ENCODE measurements at regions not wholly inside any gene's neighbourhood (a gene's known extent, or its start where the extent isn't known, plus 50 kb on each side); places are given as distances from the start of the nearest gene placed in this dataset.

DNA sequence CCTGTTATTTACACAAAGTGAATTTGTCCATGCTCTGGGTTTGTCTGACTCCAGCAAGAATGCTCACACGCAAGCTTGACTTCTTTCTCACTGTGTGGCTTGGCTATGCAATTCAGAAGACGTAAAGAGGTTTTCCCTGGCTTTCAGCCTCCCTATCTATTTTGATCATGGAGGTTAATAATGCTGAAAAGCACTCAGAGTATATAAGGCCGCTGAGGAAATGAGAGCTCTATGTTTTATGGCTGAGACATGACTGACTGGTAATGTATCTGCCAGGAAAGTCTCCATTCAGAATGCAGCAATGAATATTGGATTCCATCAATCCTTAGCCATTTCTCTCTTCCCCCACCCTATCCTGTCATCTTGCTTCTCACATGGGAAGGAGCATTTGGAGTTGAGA lies 417.3 kb downstream of the DMAC1 start:
- Histone ChIP-seq H3K4me2 (ENCODE audit: low read length) (no peak overlapping the region), H3K36me3 (ENCODE audit: insufficient read depth, low read length) (no peaks in the 10 kb centered on the region), H3K4me3 (ENCODE audit: insufficient read depth, low read depth, low read length) (no peak overlapping the region), H3K9me3 (ENCODE audit: insufficient read depth, low read depth, low read length) (no peaks in the 10 kb centered on the region), H3K27me3 (ENCODE audit: insufficient read depth, low read length) (no peaks in the 10 kb centered on the region), H3K9ac (ENCODE audit: low read length) (no peak overlapping the region), H2AFZ (ENCODE audit: low read depth, low read length) (no peak overlapping the region), H3K27ac (ENCODE audit: low read depth, low read length) (no peak overlapping the region), H3K4me1 (ENCODE audit: insufficient read depth, low read length) (no peaks in the 10 kb centered on the region), H3K79me2 (ENCODE audit: insufficient read depth, low read length) (no peaks in the 10 kb centered on the region), H4K20me1 (ENCODE audit: insufficient read depth, low read length) (no peaks in the 10 kb centered on the region)
- H3K4me3 Mint-ChIP-seq (ENCODE audit: unreplicated experiment): no peak overlapping the region
- H3K27me3 Mint-ChIP-seq (ENCODE audit: low read depth, unreplicated experiment): no peaks in the 10 kb centered on the region
- DNase-seq (ENCODE audit: low read depth) (no peak), FAIRE-seq (no peak)
- TF ChIP-seq EZH2 (IDR thresholded peaks at IDR 0.05; ENCODE audit: insufficient read depth, low read length): no peak
- TF ChIP-seq, protein P1, sequence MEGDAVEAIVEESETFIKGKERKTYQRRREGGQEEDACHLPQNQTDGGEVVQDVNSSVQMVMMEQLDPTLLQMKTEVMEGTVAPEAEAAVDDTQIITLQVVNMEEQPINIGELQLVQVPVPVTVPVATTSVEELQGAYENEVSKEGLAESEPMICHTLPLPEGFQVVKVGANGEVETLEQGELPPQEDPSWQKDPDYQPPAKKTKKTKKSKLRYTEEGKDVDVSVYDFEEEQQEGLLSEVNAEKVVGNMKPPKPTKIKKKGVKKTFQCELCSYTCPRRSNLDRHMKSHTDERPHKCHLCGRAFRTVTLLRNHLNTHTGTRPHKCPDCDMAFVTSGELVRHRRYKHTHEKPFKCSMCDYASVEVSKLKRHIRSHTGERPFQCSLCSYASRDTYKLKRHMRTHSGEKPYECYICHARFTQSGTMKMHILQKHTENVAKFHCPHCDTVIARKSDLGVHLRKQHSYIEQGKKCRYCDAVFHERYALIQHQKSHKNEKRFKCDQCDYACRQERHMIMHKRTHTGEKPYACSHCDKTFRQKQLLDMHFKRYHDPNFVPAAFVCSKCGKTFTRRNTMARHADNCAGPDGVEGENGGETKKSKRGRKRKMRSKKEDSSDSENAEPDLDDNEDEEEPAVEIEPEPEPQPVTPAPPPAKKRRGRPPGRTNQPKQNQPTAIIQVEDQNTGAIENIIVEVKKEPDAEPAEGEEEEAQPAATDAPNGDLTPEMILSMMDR (IDR thresholded peaks at IDR 0.05; ENCODE audit: insufficient read depth, low read depth, low read length): no peak
- H3K9me3 Mint-ChIP-seq (ENCODE audit: unreplicated experiment): peaks cover 2% of the 10 kb centered on the region
- H3K4me1 Mint-ChIP-seq (ENCODE audit: low read depth, unreplicated experiment): no peaks in the 10 kb centered on the region
- H3K27ac Mint-ChIP-seq (ENCODE audit: unreplicated experiment): no peak overlapping the region
- H3K36me3 Mint-ChIP-seq (ENCODE audit: low read depth, unreplicated experiment): no peaks in the 10 kb centered on the region

DNA sequence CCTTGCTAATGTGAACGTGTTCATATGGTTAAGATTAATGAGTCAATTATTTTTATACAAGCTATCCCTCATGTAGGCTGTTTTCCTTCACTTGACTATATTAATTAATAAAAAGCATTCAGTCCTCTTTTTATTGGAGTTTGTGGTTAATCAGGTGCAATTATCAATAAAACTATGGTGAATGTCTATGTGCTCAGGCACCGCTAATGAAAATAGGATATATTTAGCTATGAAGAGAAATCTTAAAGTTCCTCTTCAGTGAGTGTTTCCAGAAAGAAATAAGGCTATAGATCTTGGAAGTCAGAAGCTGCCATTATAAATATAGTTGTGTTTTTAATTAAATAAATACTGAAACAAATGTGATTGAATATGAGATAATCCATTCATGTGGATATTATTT lies 422.1 kb downstream of the DMAC1 start:
- Mint-ChIP-seq H3K36me3 (ENCODE audit: low read depth, unreplicated experiment) (no peaks in the 10 kb centered on the region), H3K9me3 (ENCODE audit: unreplicated experiment) (peaks cover 4% of the 10 kb centered on the region), H3K27ac (ENCODE audit: unreplicated experiment) (no peak overlapping the region), H3K4me1 (ENCODE audit: low read depth, unreplicated experiment) (no peaks in the 10 kb centered on the region), H3K27me3 (ENCODE audit: low read depth, unreplicated experiment) (no peaks in the 10 kb centered on the region), H3K4me3 (ENCODE audit: unreplicated experiment) (no peak overlapping the region)
- H4K20me1 ChIP-seq (ENCODE audit: insufficient read depth, low read length): no peaks in the 10 kb centered on the region
- FAIRE-seq (no peak), DNase-seq (ENCODE audit: low read depth) (no peak)
- H3K36me3 ChIP-seq (ENCODE audit: insufficient read depth, low read length): no peaks in the 10 kb centered on the region
- no peaks in the 10 kb centered on the region for H3K9me3 ChIP-seq (ENCODE audit: insufficient read depth, low read depth, low read length)
- no peaks in the 10 kb centered on the region for H3K4me1 ChIP-seq (ENCODE audit: insufficient read depth, low read length)
- no peak overlapping the region for H2AFZ ChIP-seq (ENCODE audit: low read depth, low read length)
- H3K27me3 ChIP-seq (ENCODE audit: insufficient read depth, low read length): no peaks in the 10 kb centered on the region
- H3K4me2 ChIP-seq (ENCODE audit: low read length): no peak overlapping the region
- TF ChIP-seq, protein P1 (IDR thresholded peaks at IDR 0.05; ENCODE audit: insufficient read depth, low read depth, low read length): no peak
- TF ChIP-seq EZH2 (IDR thresholded peaks at IDR 0.05; ENCODE audit: insufficient read depth, low read length): no peak
- no peak overlapping the region for H3K4me3 ChIP-seq (ENCODE audit: insufficient read depth, low read depth, low read length)
- no peak overlapping the region for H3K9ac ChIP-seq (ENCODE audit: low read length)
- no peak overlapping the region for H3K27ac ChIP-seq (ENCODE audit: low read depth, low read length)
- H3K79me2 ChIP-seq (ENCODE audit: insufficient read depth, low read length): no peaks in the 10 kb centered on the region

DNA sequence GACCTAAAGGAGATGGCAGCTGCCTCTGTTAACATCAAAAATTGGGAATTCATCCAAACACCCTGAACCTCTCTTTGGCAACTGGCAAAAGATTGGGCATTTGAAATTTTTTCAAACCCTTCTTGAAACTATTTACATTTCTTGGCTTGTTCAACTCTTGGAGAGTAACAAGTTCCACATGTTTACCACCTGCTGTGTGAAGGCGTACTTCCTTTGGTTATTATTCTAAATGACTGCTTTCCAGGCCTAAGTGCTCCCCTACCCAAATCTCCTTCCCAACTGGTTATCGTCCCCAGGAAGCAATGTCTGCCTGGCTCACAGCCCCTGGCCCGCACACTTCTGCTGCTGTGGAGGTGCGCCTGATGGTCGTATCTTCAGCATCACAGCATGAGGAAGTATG lies 422.7 kb downstream of the DMAC1 start:
- peaks cover 4% of the 10 kb centered on the region for H3K9me3 Mint-ChIP-seq (ENCODE audit: unreplicated experiment)
- Histone ChIP-seq H3K27ac (ENCODE audit: low read depth, low read length) (no peak overlapping the region), H3K4me2 (ENCODE audit: low read length) (no peak overlapping the region), H2AFZ (ENCODE audit: low read depth, low read length) (no peak overlapping the region), H3K27me3 (ENCODE audit: insufficient read depth, low read length) (no peaks in the 10 kb centered on the region), H3K9me3 (ENCODE audit: insufficient read depth, low read depth, low read length) (no peaks in the 10 kb centered on the region), H3K36me3 (ENCODE audit: insufficient read depth, low read length) (no peaks in the 10 kb centered on the region), H4K20me1 (ENCODE audit: insufficient read depth, low read length) (no peaks in the 10 kb centered on the region), H3K4me3 (ENCODE audit: insufficient read depth, low read depth, low read length) (no peak overlapping the region), H3K4me1 (ENCODE audit: insufficient read depth, low read length) (no peaks in the 10 kb centered on the region), H3K79me2 (ENCODE audit: insufficient read depth, low read length) (no peaks in the 10 kb centered on the region), H3K9ac (ENCODE audit: low read length) (no peak overlapping the region)
- H3K27ac Mint-ChIP-seq (ENCODE audit: unreplicated experiment): no peak overlapping the region
- H3K4me1 Mint-ChIP-seq (ENCODE audit: low read depth, unreplicated experiment): no peaks in the 10 kb centered on the region
- DNase-seq (ENCODE audit: low read depth): no peak
- TF ChIP-seq EZH2 (IDR thresholded peaks at IDR 0.05; ENCODE audit: insufficient read depth, low read length): no peak
- TF ChIP-seq, protein P1 (IDR thresholded peaks at IDR 0.05; ENCODE audit: insufficient read depth, low read depth, low read length): no peak
- no peaks in the 10 kb centered on the region for H3K36me3 Mint-ChIP-seq (ENCODE audit: low read depth, unreplicated experiment)
- H3K4me3 Mint-ChIP-seq (ENCODE audit: unreplicated experiment): no peak overlapping the region
- FAIRE-seq: no peak
- H3K27me3 Mint-ChIP-seq (ENCODE audit: low read depth, unreplicated experiment): no peaks in the 10 kb centered on the region

Data from astrocyte (in vitro differentiated cells and primary cell).